IPS DF 6.9 (cell line): ENCODE measurements at regions not wholly inside any gene's neighbourhood (a gene's known extent, or its start where the extent isn't known, plus 50 kb on each side); places are given as distances from the start of the nearest gene placed in this dataset.
"Not testable (repeated sequence)": the region's sequence is repeated elsewhere in the genome, so short reads cannot be mapped to it uniquely, and the experiment has no call there.

Experiments
- DNase-seq: peaks from one replicate; pipeline ENCODE4 v3.0.0-alpha.2; 2013; ENCODE audit warnings: low read depth, low spot score
- H3K27ac ChIP-seq: one replicate; pipeline ENCODE4 v1.5.1; 2013; ENCODE audit warnings: low read length, control low read depth
- H3K27me3 ChIP-seq: 2 replicates; pipeline ENCODE4 v1.6.1; 2013; ENCODE audit warnings: mild to moderate bottlenecking, low read length; ENCODE audit not compliant: control insufficient read depth, insufficient read depth
- H3K36me3 ChIP-seq: 2 replicates; pipeline ENCODE4 v1.6.1; 2013; ENCODE audit warnings: low read length; ENCODE audit not compliant: control insufficient read depth, insufficient read depth
- H3K4me1 ChIP-seq: 2 replicates; pipeline ENCODE4 v1.6.1; 2013; ENCODE audit warnings: low read length; ENCODE audit not compliant: control insufficient read depth, insufficient read depth
- H3K4me3 ChIP-seq: 2 replicates; pipeline ENCODE4 v1.5.1; 2013; ENCODE audit warnings: mild to moderate bottlenecking, low read length
- H3K9me3 ChIP-seq: 2 replicates; pipeline ENCODE4 v1.6.1; 2013; ENCODE audit warnings: low read length, inconsistent platforms; ENCODE audit not compliant: control insufficient read depth, insufficient read depth
- WGBS: extraction: QIAGEN DNeasy Blood & Tissue Kit; methylation state at CpG from one replicate; pipeline ENCODE4 v1.1.7; 2013; ENCODE audit warnings: mixed read lengths, missing lambda C conversion rate; ENCODE audit not compliant: insufficient read length, insufficient coverage; 5-methylcytosine and 5-hydroxymethylcytosine counted together

GRCh38 chr7:22040923-22041595 lies 95.4 kb upstream of the CDCA7L start:
- no peaks in the 10 kb centered on the region for H3K27me3 ChIP-seq
- H3K4me1 ChIP-seq, result no peaks in the 10 kb centered on the region
- 100% methylated on average over 1 of the region's 4 CpGs for WGBS
- H3K9me3 ChIP-seq, result no peaks in the 10 kb centered on the region
- DNase-seq, result no peak
- no peak overlapping the region for H3K4me3 ChIP-seq
- no peak overlapping the region for H3K27ac ChIP-seq
- H3K36me3 ChIP-seq, result no peaks in the 10 kb centered on the region

GRCh38 chr7:22039670-22040069 lies 94.0 kb upstream of the CDCA7L start:
- H3K27me3 ChIP-seq, result no peaks in the 10 kb centered on the region
- H3K4me3 ChIP-seq, result no peak overlapping the region
- no peak for DNase-seq
- H3K4me1 ChIP-seq, result no peaks in the 10 kb centered on the region
- no peaks in the 10 kb centered on the region for H3K36me3 ChIP-seq
- no CpG with 5 or more reads among the region's 1 CpG for WGBS
- H3K27ac ChIP-seq, result no peak overlapping the region
- H3K9me3 ChIP-seq, result no peaks in the 10 kb centered on the region

GRCh38 chr7:22032356-22032755 lies 86.7 kb upstream of the CDCA7L start:
- H3K9me3 ChIP-seq, H3K27me3 ChIP-seq, H3K36me3 ChIP-seq, H3K27ac ChIP-seq, H3K4me3 ChIP-seq, DNase-seq, H3K4me1 ChIP-seq: not testable (repeated sequence)
- no CpG with 5 or more reads among the region's 26 CpGs for WGBS

GRCh38 chr7:22028656-22029055 lies 83.0 kb upstream of the CDCA7L start:
- not testable (repeated sequence) for H3K4me1 ChIP-seq, H3K27ac ChIP-seq, H3K27me3 ChIP-seq, DNase-seq, H3K9me3 ChIP-seq, H3K36me3 ChIP-seq, H3K4me3 ChIP-seq
- no CpG with 5 or more reads among the region's 25 CpGs for WGBS

- Histone ChIP-seq H3K36me3 (no peaks in the 10 kb centered on the region), H3K4me1 (no peaks in the 10 kb centered on the region), H3K4me3 (no peak overlapping the region), H3K27ac (no peak overlapping the region), H3K9me3 (0 out of 2 replicates have a peak, but pooled peaks cover 2% of the 10 kb centered on the region), H3K27me3 (no peaks in the 10 kb centered on the region)
- no peak for DNase-seq
- WGBS, result no CpG with 5 or more reads among the region's 2 CpGs
These were observed 81.8 kb upstream of the CDCA7L start for GRCh38 chr7:22027475-22027874.

GRCh38 chr7:22025983-22026382 lies 80.3 kb upstream of the CDCA7L start:
- DNase-seq, result no peak
- WGBS, result no CpG with 5 or more reads among the region's 7 CpGs
- Histone ChIP-seq H3K4me1 (no peaks in the 10 kb centered on the region), H3K4me3 (no peak overlapping the region), H3K36me3 (no peaks in the 10 kb centered on the region), H3K27me3 (no peaks in the 10 kb centered on the region), H3K27ac (no peak overlapping the region), H3K9me3 (0 out of 2 replicates have a peak, but pooled peaks cover 2% of the 10 kb centered on the region)

- 0 out of 2 replicates have a peak, but pooled peaks cover 2% of the 10 kb centered on the region for H3K9me3 ChIP-seq
- no peaks in the 10 kb centered on the region for H3K4me1 ChIP-seq
- H3K36me3 ChIP-seq, result no peaks in the 10 kb centered on the region
- no peaks in the 10 kb centered on the region for H3K27me3 ChIP-seq
- WGBS, result no CpG with 5 or more reads among the region's 2 CpGs
- no peak for DNase-seq
- no peak overlapping the region for H3K27ac ChIP-seq
- H3K4me3 ChIP-seq, result no peak overlapping the region
These were observed 79.4 kb upstream of the CDCA7L start for GRCh38 chr7:22025075-22025474.

- no peaks in the 10 kb centered on the region for H3K9me3 ChIP-seq
- no peaks in the 10 kb centered on the region for H3K36me3 ChIP-seq
- H3K4me3 ChIP-seq, result no peak overlapping the region
- no CpG with 5 or more reads among the region's 3 CpGs for WGBS
- DNase-seq, result no peak
- no peak overlapping the region for H3K27ac ChIP-seq
- no peaks in the 10 kb centered on the region for H3K4me1 ChIP-seq
- no peaks in the 10 kb centered on the region for H3K27me3 ChIP-seq
These were observed 74.2 kb upstream of the CDCA7L start for GRCh38 chr7:22019931-22020330.

GRCh38 chr7:22016507-22016906 lies 70.8 kb upstream of the CDCA7L start:
- no peak for DNase-seq
- no peak overlapping the region for H3K4me3 ChIP-seq
- no peaks in the 10 kb centered on the region for H3K36me3 ChIP-seq
- no peak overlapping the region for H3K27ac ChIP-seq
- H3K9me3 ChIP-seq, result no peaks in the 10 kb centered on the region
- no peaks in the 10 kb centered on the region for H3K4me1 ChIP-seq
- WGBS, result no CpG with 5 or more reads among the region's 5 CpGs
- H3K27me3 ChIP-seq, result no peaks in the 10 kb centered on the region

- no peaks in the 10 kb centered on the region for H3K9me3 ChIP-seq
- DNase-seq, result no peak
- H3K4me3 ChIP-seq, result no peak overlapping the region
- no peaks in the 10 kb centered on the region for H3K4me1 ChIP-seq
- WGBS, result no CpG with 5 or more reads among the region's 4 CpGs
- H3K27me3 ChIP-seq, result no peaks in the 10 kb centered on the region
- H3K27ac ChIP-seq, result no peak overlapping the region
- no peaks in the 10 kb centered on the region for H3K36me3 ChIP-seq
These were observed 68.0 kb upstream of the CDCA7L start for GRCh38 chr7:22013711-22014110.

- Histone ChIP-seq H3K9me3 (no peaks in the 10 kb centered on the region), H3K4me3 (no peak overlapping the region), H3K36me3 (no peaks in the 10 kb centered on the region), H3K27ac (no peak overlapping the region), H3K4me1 (no peaks in the 10 kb centered on the region), H3K27me3 (no peaks in the 10 kb centered on the region)
- WGBS, result 100% methylated on average over 3 of the region's 5 CpGs
- no peak for DNase-seq
These were observed 63.0 kb upstream of the CDCA7L start for GRCh38 chr7:22008683-22009082.
